GM18861 (cell line): ENCODE measurements at regions not wholly inside any gene's neighbourhood (a gene's known extent, or its start where the extent isn't known, plus 50 kb on each side); places are given as distances from the start of the nearest gene placed in this dataset.

Experiments
- ATAC-seq: cut with Tn5 transposase; IDR thresholded peaks from one replicate; pipeline ENCODE4 v1.9.1; 2021; ENCODE audit not compliant: unreplicated experiment

DNA sequence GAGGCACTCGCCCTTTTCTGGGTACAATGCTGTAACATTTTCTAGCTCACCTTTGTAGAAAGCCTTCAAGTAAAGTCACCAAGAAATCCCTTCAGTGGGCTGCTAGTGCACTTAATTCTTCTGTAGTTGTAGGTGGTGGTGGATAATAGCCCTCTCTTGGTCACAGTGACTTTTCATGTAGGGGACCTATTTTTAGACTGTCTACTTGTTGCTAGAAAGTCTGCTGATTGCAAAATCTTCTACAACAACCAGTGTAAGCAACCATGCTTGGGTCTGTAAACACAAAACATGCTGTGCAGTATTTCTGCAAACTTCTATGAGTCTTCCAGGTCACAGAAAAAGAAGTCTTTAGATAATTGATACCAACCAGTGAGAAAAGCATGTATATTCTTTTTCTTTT is 55.6 kb downstream of the PBDC1 start:
- ATAC-seq: no peak

DNA sequence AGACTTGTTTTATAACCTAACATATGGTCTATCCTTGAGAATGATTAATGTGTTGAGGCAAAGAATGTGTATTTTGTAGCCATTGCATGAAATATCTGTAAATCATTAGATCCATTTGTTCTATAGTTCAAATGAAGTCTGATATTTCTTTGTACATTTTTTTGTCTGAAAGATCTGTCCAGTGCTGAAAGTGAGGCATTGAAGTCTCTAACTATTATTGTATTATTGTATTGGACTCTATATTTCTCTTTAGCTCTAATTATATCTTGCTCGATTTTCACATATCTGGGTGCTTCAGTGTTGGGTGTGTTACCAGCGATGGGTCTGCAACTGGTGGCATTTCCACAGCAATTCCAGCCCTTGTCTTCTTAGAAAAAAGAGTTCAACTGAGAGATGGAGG is 76.0 kb downstream of the PBDC1 start:
- ATAC-seq: no peak

DNA sequence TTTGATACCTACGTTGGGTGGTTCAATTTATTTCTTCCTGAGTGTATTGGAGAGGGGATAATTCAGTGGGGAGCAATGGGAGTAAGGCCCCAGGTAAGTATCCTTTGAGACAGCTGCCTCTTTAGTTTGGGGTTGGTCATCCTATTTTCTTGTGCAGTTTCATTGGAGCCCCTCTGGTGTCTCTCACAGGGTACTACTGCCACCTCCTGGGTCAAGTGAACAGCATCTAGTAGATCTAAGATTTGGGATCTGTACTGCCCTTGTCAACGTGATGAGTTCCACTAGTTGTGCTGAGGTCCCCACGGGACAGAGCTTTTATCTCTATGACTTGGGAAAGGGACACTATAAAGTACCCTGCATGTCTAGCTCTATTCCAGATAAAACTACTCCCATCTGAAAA is 80.6 kb downstream of the PBDC1 start:
- ATAC-seq: peak; percentile 97

DNA sequence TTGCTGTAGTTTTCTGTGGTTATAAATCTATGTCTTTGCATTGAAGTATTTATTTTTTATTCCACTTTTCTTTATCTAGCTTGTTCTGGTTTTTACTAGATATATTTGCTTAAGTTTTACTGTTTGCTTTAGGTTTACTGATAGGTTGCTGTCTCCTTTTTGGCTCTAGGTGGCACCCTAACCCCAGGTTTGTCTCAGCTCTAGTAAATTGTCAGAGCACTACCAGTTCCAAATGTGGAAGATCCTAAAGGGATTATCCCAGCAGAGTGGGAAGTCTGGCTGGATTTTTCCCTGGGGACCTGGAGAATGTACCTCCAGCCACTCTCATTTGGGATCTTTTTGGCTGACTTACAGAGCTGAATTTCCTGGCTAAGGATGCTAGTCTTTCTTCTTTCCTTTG is 106.1 kb downstream of the PBDC1 start:
- peak; percentile 80 for ATAC-seq
